ENCODE measurements at regions not wholly inside any gene's neighbourhood (a gene's known extent, or its start where the extent isn't known, plus 50 kb on each side); places are given as distances from the start of the nearest gene placed in this dataset.

DNA sequence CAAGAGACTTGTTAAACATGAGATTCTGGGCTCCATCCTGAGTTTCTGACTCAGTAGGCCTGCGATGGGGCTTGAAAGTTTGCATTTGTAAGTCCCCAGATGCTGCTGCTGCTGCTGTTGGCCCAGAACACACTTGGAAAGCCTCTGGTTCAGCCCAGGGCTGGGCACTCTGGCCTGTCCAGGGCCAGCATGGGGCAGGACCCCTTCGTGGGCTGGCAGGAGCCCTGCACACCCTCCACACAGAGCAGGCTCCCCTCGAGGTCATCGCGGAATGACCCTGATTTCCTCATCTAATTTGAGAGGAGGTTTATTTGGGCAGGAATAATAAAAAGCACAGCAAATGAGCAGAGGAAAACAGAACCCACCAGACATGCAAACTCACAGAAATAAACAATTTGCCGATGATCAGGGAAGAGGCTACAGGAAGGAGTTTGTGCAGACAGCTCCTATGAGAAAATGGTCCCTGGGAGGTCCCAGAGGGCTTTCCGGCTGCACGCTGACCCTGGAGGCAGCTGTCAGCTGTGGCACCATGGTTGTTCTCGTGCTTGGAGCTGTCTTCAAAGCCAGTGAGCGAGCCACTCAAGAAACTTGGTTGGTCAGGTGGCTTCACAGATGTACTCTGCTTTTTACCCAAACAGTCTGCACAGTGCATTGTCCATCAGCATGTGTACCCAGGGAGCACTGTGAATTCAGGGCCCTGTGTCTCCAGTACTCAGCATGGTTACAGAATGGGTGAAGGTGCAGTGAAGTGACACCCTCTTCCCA is 119.3 kb downstream of the GLI2 start:
- no peaks in the 10 kb centered on the region for H3K36me3 ChIP-seq
- H3K9me3 ChIP-seq (ENCODE audit: low read depth): no peaks in the 10 kb centered on the region
- no peak for DNase-seq (ENCODE audit: low read depth in 1 of 2, low spot score in 1 of 2)
- no peak overlapping the region for H3K4me3 ChIP-seq
- H3K27me3 ChIP-seq: no peaks in the 10 kb centered on the region
- TF ChIP-seq, protein P1, sequence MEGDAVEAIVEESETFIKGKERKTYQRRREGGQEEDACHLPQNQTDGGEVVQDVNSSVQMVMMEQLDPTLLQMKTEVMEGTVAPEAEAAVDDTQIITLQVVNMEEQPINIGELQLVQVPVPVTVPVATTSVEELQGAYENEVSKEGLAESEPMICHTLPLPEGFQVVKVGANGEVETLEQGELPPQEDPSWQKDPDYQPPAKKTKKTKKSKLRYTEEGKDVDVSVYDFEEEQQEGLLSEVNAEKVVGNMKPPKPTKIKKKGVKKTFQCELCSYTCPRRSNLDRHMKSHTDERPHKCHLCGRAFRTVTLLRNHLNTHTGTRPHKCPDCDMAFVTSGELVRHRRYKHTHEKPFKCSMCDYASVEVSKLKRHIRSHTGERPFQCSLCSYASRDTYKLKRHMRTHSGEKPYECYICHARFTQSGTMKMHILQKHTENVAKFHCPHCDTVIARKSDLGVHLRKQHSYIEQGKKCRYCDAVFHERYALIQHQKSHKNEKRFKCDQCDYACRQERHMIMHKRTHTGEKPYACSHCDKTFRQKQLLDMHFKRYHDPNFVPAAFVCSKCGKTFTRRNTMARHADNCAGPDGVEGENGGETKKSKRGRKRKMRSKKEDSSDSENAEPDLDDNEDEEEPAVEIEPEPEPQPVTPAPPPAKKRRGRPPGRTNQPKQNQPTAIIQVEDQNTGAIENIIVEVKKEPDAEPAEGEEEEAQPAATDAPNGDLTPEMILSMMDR (IDR thresholded peaks at IDR 0.05; ENCODE audit: low read depth, low read length): no peak
- H3K27ac ChIP-seq: no peak overlapping the region
- peaks cover 26% of the 10 kb centered on the region for H3K4me1 ChIP-seq (ENCODE audit: low read depth)

- Histone ChIP-seq H3K36me3 (no peaks in the 10 kb centered on the region), H3K27ac (peak overlapping the region; percentile 10), H3K4me1 (ENCODE audit: low read depth) (peaks cover 19% of the 10 kb centered on the region), H3K4me3 (no peak overlapping the region), H3K27me3 (no peaks in the 10 kb centered on the region), H3K9me3 (ENCODE audit: low read depth) (no peaks in the 10 kb centered on the region)
- TF ChIP-seq, protein P1 (IDR thresholded peaks at IDR 0.05; ENCODE audit: low read depth, low read length): no peak
- no peak for DNase-seq (ENCODE audit: low read depth in 1 of 2, low spot score in 1 of 2)
Observed at GRCh38 chr2:120855855-120856405, 120.3 kb downstream of the GLI2 start.

DNA sequence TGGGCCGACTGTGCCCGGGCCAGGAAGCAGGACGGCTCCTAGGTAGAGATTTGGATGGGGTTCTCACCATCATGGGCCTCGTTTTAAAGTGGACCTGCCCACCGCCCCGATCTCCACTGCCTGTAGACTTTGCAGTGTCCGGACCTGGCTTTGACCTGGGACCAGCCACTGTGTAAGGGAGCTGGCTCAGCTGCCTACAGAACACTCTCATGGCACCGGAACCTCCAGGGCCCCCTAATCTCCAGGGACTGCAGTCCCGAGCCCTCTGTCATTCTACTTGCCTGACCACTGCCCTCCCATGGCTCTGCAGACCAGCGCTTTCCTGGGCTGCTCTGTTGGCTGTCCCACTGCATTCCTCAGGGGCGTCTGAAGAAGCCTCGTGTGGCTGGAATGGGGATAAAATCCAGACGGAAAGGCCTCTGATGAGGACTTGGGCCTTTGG is 120.8 kb downstream of the GLI2 start:
- Histone ChIP-seq H3K4me1 (ENCODE audit: low read depth) (peaks cover 20% of the 10 kb centered on the region), H3K27ac (peak overlapping the region; percentile 10)
- TF ChIP-seq, protein P1 (IDR thresholded peaks at IDR 0.05; ENCODE audit: low read depth, low read length): peak; percentile 21

GRCh38 chr2:120857422-120857821 is 121.8 kb downstream of the GLI2 start:
- H3K4me1 ChIP-seq (ENCODE audit: low read depth): peaks cover 30% of the 10 kb centered on the region
- H3K36me3 ChIP-seq: no peaks in the 10 kb centered on the region
- no peaks in the 10 kb centered on the region for H3K27me3 ChIP-seq
- no peak overlapping the region for H3K27ac ChIP-seq
- no peak overlapping the region for H3K4me3 ChIP-seq
- no peak for DNase-seq (ENCODE audit: low read depth in 1 of 2, low spot score in 1 of 2)
- TF ChIP-seq, protein P1 (IDR thresholded peaks at IDR 0.05; ENCODE audit: low read depth, low read length): no peak
- H3K9me3 ChIP-seq (ENCODE audit: low read depth): no peaks in the 10 kb centered on the region

More for the DNA sequence above, 120.8 kb downstream of the GLI2 start:
- Histone ChIP-seq H3K4me3 (no peak overlapping the region), H3K36me3 (no peaks in the 10 kb centered on the region), H3K27me3 (no peaks in the 10 kb centered on the region), H3K9me3 (ENCODE audit: low read depth) (no peaks in the 10 kb centered on the region)
- peak; percentile 56 to 60 for DNase-seq (ENCODE audit: low read depth in 1 of 2, low spot score in 1 of 2)

GRCh38 chr2:120857931-120858330 is 122.3 kb downstream of the GLI2 start:
- Histone ChIP-seq H3K36me3 (no peaks in the 10 kb centered on the region), H3K4me1 (ENCODE audit: low read depth) (peaks cover 35% of the 10 kb centered on the region), H3K4me3 (no peak overlapping the region), H3K27me3 (no peaks in the 10 kb centered on the region), H3K9me3 (ENCODE audit: low read depth) (no peaks in the 10 kb centered on the region), H3K27ac (no peak overlapping the region)
- TF ChIP-seq, protein P1 (IDR thresholded peaks at IDR 0.05; ENCODE audit: low read depth, low read length): no peak
- no peak for DNase-seq (ENCODE audit: low read depth in 1 of 2, low spot score in 1 of 2)

Measured in cardiac muscle cell (in vitro differentiated cells and primary cell).